ENCODE measurements at regions not wholly inside any gene's neighbourhood (a gene's known extent, or its start where the extent isn't known, plus 50 kb on each side); places are given as distances from the start of the nearest gene placed in this dataset.
"Not testable (repeated sequence)": the region's sequence is repeated elsewhere in the genome, so short reads cannot be mapped to it uniquely, and the experiment has no call there.

DNA sequence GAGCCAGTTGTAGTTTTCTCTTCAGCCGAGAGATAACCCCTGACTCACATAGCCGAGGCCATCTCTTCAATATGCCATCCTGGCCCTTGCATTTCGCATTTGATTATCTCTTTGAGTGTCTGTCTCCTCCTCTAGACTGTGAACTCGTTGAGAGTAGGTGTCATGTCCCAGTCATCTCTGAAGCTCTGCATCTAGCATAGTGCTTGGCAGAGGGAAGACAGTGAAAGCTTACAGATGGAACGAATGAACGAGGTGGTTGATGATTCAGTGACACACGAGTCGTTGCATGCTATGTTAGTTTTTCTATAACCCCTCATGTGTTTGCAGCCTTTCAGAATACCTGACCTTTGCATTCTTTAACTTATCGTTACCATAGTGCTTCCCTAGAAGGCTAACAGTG is 59.9 kb upstream of the CYRIA start:
- POLR2A ChIA-PET, result no interaction called here
- no peak for TF ChIP-seq CTCF (IDR thresholded peaks at IDR 0.05; ENCODE audit: insufficient read depth, low read depth, low read length)
- CTCF ChIA-PET, result no interaction called here
- Histone ChIP-seq H3K27me3 (ENCODE audit: control insufficient read depth, insufficient read depth, low read length) (no peaks in the 10 kb centered on the region), H3K4me3 (ENCODE audit: low read depth, low read length) (no peak overlapping the region), H3K36me3 (ENCODE audit: control insufficient read depth, insufficient read depth, low read length) (no peaks in the 10 kb centered on the region)
- no peak for DNase-seq (ENCODE audit: low read depth)

GRCh38 chr2:16722677-16723076 is 57.0 kb upstream of the CYRIA start:
- no peak for DNase-seq (ENCODE audit: low read depth)
- Histone ChIP-seq H3K4me3 (ENCODE audit: low read depth, low read length) (no peak overlapping the region), H3K36me3 (ENCODE audit: control insufficient read depth, insufficient read depth, low read length) (no peaks in the 10 kb centered on the region), H3K27me3 (ENCODE audit: control insufficient read depth, insufficient read depth, low read length) (no peaks in the 10 kb centered on the region)
- ChIA-PET POLR2A (no interaction called here), CTCF (no interaction called here)
- no peak for TF ChIP-seq CTCF (IDR thresholded peaks at IDR 0.05; ENCODE audit: insufficient read depth, low read depth, low read length)

DNA sequence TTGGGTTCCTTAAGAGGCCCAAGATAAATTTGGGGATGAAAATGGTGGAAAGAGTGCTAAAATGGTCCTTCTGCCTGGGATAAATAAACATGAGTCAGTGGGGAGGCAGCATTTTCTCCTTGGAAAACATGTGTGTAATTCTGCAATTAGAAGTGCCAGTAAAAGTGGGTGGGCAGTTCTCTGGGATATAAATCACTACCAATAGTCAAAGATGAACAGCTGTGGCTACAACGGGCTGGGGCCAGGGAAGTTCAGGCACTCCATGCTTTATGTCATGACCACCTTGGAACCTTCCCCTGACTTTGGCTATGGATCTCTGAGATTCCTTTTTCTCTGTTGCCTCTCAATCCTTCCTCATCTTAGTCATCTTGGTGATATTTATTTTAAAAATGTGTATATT is 56.5 kb upstream of the CYRIA start:
- H3K27me3 ChIP-seq (ENCODE audit: control insufficient read depth, insufficient read depth, low read length), result no peaks in the 10 kb centered on the region
- no peak for TF ChIP-seq CTCF (IDR thresholded peaks at IDR 0.05; ENCODE audit: insufficient read depth, low read depth, low read length)
- no peak for DNase-seq (ENCODE audit: low read depth)
- no peak overlapping the region for H3K4me3 ChIP-seq (ENCODE audit: low read depth, low read length)
- no peaks in the 10 kb centered on the region for H3K36me3 ChIP-seq (ENCODE audit: control insufficient read depth, insufficient read depth, low read length)
- POLR2A ChIA-PET, result no interaction called here
- CTCF ChIA-PET, result no interaction called here

DNA sequence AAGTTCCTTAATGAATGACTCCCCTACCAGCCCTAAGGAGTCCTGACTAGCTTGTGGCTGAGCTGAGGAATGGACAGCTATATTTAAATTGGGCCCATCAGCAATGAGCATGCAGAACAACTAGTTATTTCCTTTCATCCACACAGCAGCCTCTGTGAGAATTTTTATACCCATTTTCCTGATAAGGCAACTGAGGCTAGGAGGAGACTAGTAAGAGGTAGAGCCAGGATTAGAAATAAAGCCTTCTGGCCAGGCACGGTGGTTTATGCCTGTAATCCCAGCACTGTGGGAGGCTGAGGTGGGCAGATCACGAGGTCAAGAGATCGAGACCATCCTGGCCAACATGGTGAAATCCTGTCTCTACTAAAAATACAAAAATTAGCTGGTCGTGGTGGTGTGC is 55.9 kb upstream of the CYRIA start:
- POLR2A ChIA-PET; H3K36me3 ChIP-seq (ENCODE audit: control insufficient read depth, insufficient read depth, low read length); CTCF ChIA-PET; H3K27me3 ChIP-seq (ENCODE audit: control insufficient read depth, insufficient read depth, low read length); H3K4me3 ChIP-seq (ENCODE audit: low read depth, low read length); DNase-seq (ENCODE audit: low read depth): not testable (repeated sequence)

GRCh38 chr2:16720737-16721136 is 55.1 kb upstream of the CYRIA start:
- POLR2A ChIA-PET; H3K36me3 ChIP-seq (ENCODE audit: control insufficient read depth, insufficient read depth, low read length); H3K27me3 ChIP-seq (ENCODE audit: control insufficient read depth, insufficient read depth, low read length); CTCF ChIA-PET; DNase-seq (ENCODE audit: low read depth); H3K4me3 ChIP-seq (ENCODE audit: low read depth, low read length): not testable (repeated sequence)

DNA sequence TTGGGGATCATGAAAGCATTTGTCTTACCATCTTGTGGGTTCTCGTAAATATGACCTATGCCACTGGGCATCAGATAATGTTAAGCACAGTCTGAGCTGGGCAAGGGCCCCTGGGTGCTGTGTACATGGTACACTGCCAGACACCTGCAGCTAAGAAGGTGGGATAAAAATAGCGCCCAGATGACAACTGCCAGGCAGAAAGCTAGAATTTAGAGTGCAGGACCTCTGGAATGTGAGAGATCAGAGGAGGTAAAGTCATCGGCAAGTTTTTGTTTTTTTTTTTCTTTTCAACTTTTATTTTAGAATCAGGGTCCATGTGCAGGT is 53.8 kb upstream of the CYRIA start:
- Histone ChIP-seq H3K27me3 (ENCODE audit: control insufficient read depth, insufficient read depth, low read length) (no peaks in the 10 kb centered on the region), H3K4me3 (ENCODE audit: low read depth, low read length) (no peak overlapping the region), H3K36me3 (ENCODE audit: control insufficient read depth, insufficient read depth, low read length) (no peaks in the 10 kb centered on the region)
- POLR2A ChIA-PET, result no interaction called here
- CTCF ChIA-PET, result no interaction called here
- TF ChIP-seq CTCF (IDR thresholded peaks at IDR 0.05; ENCODE audit: insufficient read depth, low read depth, low read length), result no peak
- no peak for DNase-seq (ENCODE audit: low read depth)

Measured in BJ (cell line).